T-helper 1 cell treated with Interleukin-12 subunit alpha and Interleukin-12 subunit beta and Interleukin-4 antibody, amounts not matched to agents 30 ng/mL and 1 ng/mL, for 36 hours (primary cell): ENCODE measurements at regions not wholly inside any gene's neighbourhood (a gene's known extent, or its start where the extent isn't known, plus 50 kb on each side); places are given as distances from the start of the nearest gene placed in this dataset.
"Not testable (repeated sequence)": the region's sequence is repeated elsewhere in the genome, so short reads cannot be mapped to it uniquely, and the experiment has no call there.

Experiments used
- intact Hi-C: fragments of 100-400 bp; cut with micrococcal nuclease; formaldehyde crosslinking; loops from one replicate; pipeline ENCODE4 v1.15.1; 2024

- intact Hi-C loops: loop anchor here (2.0 kb wide), 1 partner anchor 13 kb away; no protein-coding TSS in a partner anchor
Observed at GRCh38 chr21:25489673-25490072, 117.6 kb downstream of the MRPL39 start.

DNA sequence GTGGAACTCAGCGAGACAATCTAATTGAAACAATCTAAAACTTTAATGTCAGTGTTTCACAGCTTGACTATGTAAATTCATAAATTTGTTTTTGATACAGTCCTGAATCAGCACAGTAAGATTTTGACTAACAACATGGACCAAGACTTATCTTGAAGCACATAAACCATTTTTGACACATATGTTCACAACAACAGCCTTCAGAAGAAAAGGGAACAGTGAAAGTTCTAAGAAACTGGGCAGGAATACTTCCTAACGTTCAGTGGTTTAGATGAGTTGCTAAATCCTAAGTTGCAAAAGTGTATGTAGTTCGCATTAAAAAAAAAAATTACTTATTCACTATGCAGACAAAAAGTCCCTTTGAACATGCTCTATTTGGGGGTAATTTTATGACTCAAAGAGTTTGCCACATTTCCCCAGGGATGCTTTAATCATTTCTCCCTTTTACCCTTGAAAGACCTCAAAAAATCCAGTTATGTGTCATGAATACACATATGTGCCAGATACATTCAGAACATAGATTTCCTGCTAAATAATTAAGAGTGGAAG lies 120.2 kb downstream of the MRPL39 start:
- intact Hi-C loops: loop anchor here (1.0 to 2.0 kb wide), 4 partner anchors 22 to 76 kb away; no protein-coding TSS in a partner anchor

DNA sequence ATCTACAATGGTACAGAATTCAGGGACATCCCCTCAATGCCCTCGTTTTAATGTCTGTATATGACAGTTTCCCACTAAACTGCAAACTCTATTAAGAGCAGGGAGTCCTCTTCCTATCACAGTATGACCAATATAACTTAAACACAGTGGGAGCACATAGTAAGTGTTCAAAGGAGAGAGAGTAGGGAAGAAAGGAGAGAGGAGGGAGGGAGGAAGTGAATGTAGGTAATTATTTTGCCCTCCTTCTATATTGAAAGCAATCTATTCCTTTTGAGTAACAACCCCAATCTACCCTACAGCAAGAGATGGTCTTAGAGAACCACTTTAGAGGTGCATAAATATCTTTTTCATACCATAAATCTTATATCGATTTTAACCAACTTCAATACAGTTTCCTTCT lies 121.4 kb downstream of the MRPL39 start:
- intact Hi-C loops: loop anchor here (2.0 kb wide), 2 partner anchors 21 to 77 kb away; no protein-coding TSS in a partner anchor

GRCh38 chr21:25467896-25468295 lies 139.4 kb downstream of the MRPL39 start:
- intact Hi-C loops: no loop called here

- intact Hi-C loops: not testable (repeated sequence)
Observed at GRCh38 chr21:25467071-25467470, 140.2 kb downstream of the MRPL39 start.

DNA sequence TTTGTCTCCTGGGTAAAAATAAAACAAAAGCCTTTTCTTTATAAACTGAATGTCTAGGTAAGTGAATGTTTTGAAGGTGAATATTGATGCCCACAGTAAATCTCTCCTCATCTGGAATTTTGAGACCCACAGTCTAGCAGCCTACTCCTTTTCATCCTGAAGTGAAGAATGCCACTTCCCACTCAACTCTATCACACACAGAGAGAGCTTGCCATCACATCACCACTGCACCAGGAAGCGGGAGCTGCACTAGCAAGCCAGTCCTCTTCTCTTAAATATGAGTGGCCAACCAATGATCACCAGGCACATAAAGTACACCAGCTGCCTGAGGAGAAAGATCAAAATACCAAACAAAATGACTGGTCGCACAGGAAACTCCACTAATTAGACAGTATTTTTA lies 140.8 kb downstream of the MRPL39 start:
- intact Hi-C loops: no loop called here

- intact Hi-C loops: loop anchor here (2.0 kb wide), 3 partner anchors 22 to 270 kb away; partner anchors contain the start of genes ATP5PF and GABPA
Observed at GRCh38 chr21:25465263-25465662, 142.0 kb downstream of the MRPL39 start.

DNA sequence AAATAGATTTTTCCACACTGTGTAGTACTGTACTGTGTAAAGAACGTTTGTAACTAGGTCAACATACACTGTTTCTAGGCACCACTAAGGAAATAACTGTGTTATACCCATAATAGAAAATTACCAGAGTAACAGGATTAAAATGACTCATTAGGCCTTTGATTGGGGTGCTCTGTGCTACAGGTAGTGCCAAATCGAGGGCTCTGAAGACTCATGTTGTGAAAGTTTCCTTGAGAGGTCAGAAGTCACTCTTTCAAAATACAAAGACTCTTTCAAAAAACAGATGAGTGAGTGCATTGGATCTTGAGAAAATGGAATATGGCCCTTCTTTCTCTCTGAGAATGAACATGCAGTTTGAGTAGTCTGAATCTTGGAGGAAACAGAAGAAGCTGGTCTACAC lies 143.0 kb downstream of the MRPL39 start:
- intact Hi-C loops: loop anchor here (1.0 to 2.0 kb wide), 6 partner anchors 8 to 271 kb away; partner anchors contain the start of genes ATP5PF and GABPA

- intact Hi-C loops: no loop called here
Observed at GRCh38 chr21:25462517-25462971, 144.7 kb downstream of the MRPL39 start.

GRCh38 chr21:25461725-25462124 lies 145.6 kb downstream of the MRPL39 start:
- intact Hi-C loops: no loop called here

GRCh38 chr21:25459993-25460392 lies 147.3 kb downstream of the MRPL39 start:
- intact Hi-C loops: loop anchor here (5.0 kb wide), 1 partner anchor 342 kb away; no protein-coding TSS in a partner anchor

DNA sequence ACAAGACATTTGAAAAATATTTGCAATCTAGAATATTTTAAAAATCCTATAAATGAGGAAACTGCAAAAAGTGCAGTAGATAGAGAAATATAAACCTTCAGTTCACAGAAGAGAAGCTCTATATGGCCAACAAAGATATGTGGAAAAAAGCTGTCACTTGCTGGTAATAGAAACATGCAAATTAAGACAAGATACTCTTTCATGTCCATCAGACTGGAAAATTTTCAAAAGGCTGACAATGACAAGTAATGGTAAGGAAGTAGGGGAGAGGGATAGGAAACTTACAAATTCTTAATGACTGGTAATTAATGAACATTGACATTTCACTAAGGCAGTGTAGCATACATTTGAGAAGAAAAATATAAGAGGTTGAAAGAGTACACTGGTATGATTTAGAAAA lies 147.9 kb downstream of the MRPL39 start:
- intact Hi-C loops: loop anchor here (5.0 kb wide), 1 partner anchor 343 kb away; no protein-coding TSS in a partner anchor

DNA sequence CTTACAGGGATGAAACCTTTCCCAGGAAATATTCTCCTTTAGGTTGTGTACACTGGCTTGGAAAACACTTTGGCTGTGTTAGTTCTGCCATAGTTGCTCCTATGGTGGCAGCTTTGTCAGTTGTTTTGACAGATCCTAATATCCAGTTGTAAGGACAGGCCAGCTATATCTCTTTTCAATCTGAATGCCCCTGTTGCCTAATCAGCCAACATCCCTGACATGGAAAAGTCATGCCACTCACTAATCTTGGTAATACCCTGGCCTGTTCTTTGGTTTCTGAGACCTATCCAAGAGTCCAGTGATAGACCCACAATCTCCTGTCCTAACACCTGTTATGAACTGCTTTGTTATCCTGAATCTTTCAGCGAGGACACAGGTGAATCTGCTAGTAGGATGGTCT lies 148.8 kb downstream of the MRPL39 start:
- intact Hi-C loops: loop anchor here (5.0 kb wide), 1 partner anchor 344 kb away; no protein-coding TSS in a partner anchor

DNA sequence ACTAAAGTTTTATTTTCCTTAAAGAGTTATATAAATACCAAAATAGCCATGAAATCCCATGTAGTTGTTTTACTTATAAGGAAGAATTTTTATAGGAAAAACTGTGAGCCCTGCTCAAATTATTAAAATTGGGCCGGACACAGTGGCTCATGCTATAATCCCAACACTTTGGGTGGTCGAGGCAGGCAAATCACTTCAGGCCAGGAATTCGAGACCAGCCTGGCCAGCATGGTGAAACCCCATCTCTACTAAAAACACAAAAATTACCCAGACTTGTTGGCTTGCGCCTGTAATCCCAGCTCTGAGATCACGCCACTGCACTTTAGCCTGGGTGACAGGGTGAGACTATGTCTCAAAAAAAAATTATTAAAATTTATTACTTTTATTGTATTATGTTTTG lies 149.3 kb downstream of the MRPL39 start:
- intact Hi-C loops: loop anchor here (1.0 to 5.0 kb wide), 11 partner anchors 29 to 1029 kb away; partner anchors contain the start of gene MRPL39

GRCh38 chr21:25457411-25457810 lies 149.9 kb downstream of the MRPL39 start:
- intact Hi-C loops: loop anchor here (1.0 to 5.0 kb wide), 11 partner anchors 29 to 1029 kb away; partner anchors contain the start of gene MRPL39

DNA sequence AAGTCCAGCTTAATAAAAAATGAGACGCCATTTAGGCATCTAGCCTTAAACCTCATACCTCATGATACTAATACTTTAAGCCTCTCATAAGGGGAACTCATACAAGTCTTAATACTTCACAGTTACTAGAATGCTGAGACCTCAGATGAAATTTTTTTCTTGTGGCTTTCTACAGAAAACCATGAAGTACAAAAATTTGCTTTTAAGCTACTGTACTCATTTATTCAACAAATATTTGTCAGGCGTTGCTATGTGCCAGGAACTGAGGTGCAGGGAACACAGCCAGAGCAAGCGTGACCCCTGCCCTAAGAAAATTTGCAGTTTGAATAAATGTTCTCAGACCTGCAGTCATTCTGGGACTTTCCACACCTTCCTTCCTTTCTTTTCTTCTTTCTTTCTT lies 150.6 kb downstream of the MRPL39 start:
- intact Hi-C loops: loop anchor here (1.0 to 5.0 kb wide), 12 partner anchors 8 to 1028 kb away; partner anchors contain the start of gene MRPL39

DNA sequence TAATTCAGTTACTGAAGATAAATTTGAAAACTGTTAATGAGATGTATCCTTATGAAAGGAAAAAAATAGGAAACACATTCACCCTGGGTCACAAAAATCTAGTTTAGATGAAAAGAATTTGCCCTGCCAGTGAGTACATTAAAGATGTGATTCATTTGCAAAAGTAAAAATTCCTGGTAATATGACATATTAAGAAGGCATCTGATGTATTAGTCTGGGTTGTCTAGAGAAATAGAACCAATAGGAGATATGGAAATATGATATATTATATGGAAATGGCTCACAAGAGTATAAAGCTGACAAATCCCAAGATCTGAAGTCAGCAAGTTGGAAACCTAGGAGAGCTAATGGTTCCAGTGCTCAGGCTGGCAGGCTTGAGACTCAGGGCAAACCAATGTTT lies 153.8 kb downstream of the MRPL39 start:
- intact Hi-C loops: no loop called here

GRCh38 chr21:25449950-25450349 lies 157.3 kb downstream of the MRPL39 start:
- intact Hi-C loops: no loop called here

DNA sequence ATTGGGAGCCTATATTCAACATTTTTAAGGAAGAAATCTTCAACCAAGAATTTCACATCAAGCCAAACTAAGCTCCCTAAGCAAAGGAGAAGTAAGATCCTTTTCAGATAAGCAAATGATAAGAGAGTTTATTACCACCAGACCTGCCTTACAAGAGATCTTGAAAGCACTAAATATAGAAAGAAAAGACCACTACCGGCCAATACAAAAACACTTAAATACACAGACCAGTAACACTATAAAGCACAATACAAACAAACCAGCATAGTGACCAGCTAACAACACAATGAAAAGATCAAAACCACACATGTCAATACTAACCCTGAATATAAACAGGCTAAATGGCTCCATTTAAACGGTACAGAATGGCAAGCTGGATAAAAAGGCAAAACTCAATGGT lies 165.4 kb downstream of the MRPL39 start:
- intact Hi-C loops: no loop called here

- intact Hi-C loops: not testable (repeated sequence)
Observed at GRCh38 chr21:25437465-25437864, 169.8 kb downstream of the MRPL39 start.

DNA sequence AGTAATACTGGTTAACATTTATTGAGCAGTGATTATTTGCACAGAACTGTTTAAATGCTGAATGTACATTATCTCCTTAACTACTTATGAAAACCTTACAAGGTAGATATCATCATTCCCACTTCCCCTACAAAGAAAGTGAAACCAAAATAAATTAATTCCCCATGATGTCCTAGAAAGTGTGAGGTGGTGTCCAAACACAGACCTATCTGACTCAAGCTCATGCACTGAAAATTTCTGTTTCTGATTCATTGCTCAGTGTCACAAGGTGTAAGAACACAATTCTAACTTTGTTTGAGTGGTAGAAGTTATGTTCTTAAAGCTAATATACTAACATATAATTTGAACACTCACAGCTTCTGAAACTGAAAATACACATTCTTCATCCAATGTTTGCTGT lies 178.7 kb downstream of the MRPL39 start:
- intact Hi-C loops: loop anchor here (1.0 kb wide), 1 partner anchor 29 kb away; no protein-coding TSS in a partner anchor

DNA sequence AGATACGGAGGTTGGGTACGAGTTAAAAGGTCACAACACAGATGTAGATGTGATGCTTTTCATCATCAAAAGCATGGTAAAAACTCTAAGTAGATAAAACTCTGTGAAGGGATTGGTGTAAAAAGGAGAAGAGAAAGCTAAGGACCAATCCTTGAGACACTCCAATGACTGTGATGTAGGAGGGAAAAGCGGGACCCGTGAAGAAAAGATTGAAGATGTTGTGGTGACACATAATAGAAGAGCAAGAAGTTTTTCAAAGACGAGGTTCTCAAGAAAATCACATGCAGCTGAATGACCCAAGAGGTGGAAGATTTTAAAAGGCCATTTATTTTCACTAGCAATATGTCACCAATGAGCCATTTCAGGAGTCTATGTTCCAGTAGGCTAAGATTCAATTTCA lies 179.5 kb downstream of the MRPL39 start:
- intact Hi-C loops: loop anchor here (1.0 kb wide), 1 partner anchor 29 kb away; no protein-coding TSS in a partner anchor

DNA sequence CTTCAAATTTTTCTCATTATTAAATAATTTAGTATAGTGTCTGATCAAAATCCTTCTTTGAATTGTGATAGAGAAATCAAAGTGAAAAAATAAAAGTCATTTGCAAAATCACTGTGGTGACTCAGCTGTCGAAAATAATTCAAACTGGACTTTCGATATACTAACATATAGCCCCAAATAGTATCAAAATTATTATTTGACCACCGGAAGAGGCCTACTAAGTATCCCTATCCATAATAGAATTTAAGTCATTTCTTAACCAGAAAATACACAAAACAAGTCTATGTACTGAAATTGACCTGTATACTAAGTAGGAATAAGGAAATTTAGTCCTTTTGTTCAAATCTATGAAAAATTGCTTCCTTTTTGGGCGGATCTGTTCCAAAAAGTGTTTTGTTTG lies 180.7 kb downstream of the MRPL39 start:
- intact Hi-C loops: no loop called here
